Parathyroid adenoma (tissue), 2 donors: ENCODE measurements at regions not wholly inside any gene's neighbourhood (a gene's known extent, or its start where the extent isn't known, plus 50 kb on each side); places are given as distances from the start of the nearest gene placed in this dataset.

Source experiments
- H2AFZ ChIP-seq: fragments of 300-600 bp; sonication (generic); one replicate; pipeline ENCODE4 v1.7.0; 2017; ENCODE audit warnings: antibody characterized with exemption, mild to moderate bottlenecking
- H3K27ac ChIP-seq: fragments of 300-600 bp; sonication (generic); one replicate; pipeline ENCODE4 v1.7.0; 2017
- H3K27me3 ChIP-seq: fragments of 300-600 bp; sonication (generic); one replicate; pipeline ENCODE4 v1.7.0; 2017; ENCODE audit warnings: low read length; ENCODE audit not compliant: control insufficient read depth, insufficient read depth
- H3K36me3 ChIP-seq: fragments of 300-600 bp; sonication (generic); one replicate; pipeline ENCODE4 v1.7.0; 2017; ENCODE audit warnings: low read length; ENCODE audit not compliant: control insufficient read depth, insufficient read depth
- H3K4me1 ChIP-seq: fragments of 300-600 bp; sonication (generic); one replicate; pipeline ENCODE4 v1.7.0; 2017; ENCODE audit warnings: control low read depth
- H3K4me2 ChIP-seq: fragments of 300-600 bp; sonication (generic); one replicate; pipeline ENCODE4 v1.7.0; 2017; ENCODE audit warnings: low read length
- H3K4me3 ChIP-seq: fragments of 300-600 bp; sonication (generic); one replicate; pipeline ENCODE4 v1.7.0; 2017; ENCODE audit warnings: low read depth, low read length
- H3K79me2 ChIP-seq: fragments of 300-600 bp; sonication (generic); one replicate; pipeline ENCODE4 v1.7.0; 2017; ENCODE audit warnings: control low read depth
- H3K9ac ChIP-seq: fragments of 300-600 bp; sonication (generic); one replicate; pipeline ENCODE4 v1.7.0; 2017; ENCODE audit warnings: mild to moderate bottlenecking
- H3K9me3 ChIP-seq: fragments of 300-600 bp; sonication (generic); one replicate; pipeline ENCODE4 v1.7.0; 2017; ENCODE audit warnings: low read length; ENCODE audit not compliant: control insufficient read depth
- CTCF ChIP-seq: fragments of 300-600 bp; sonication (generic); IDR thresholded peaks from one replicate; pipeline ENCODE4 v1.7.0; 2017; ENCODE audit warnings: antibody characterized with exemption, mild to moderate bottlenecking
- donor health status: primary hyperparathyroidism.

GRCh38 chr2:88835726-88836125, 144.3 kb downstream of the RPIA start:
- Histone ChIP-seq H3K36me3 (no peaks in the 10 kb centered on the region), H2AFZ (no peak overlapping the region), H3K4me3 (no peak overlapping the region), H3K79me2 (no peaks in the 10 kb centered on the region), H3K9ac (no peak overlapping the region), H3K4me1 (no peaks in the 10 kb centered on the region), H3K27ac (no peak overlapping the region), H3K27me3 (no peaks in the 10 kb centered on the region), H3K9me3 (no peaks in the 10 kb centered on the region), H3K4me2 (no peak overlapping the region)
- no peak for TF ChIP-seq CTCF

GRCh38 chr2:88836351-88836750, 144.9 kb downstream of the RPIA start:
- H3K4me1 ChIP-seq: no peaks in the 10 kb centered on the region
- no peaks in the 10 kb centered on the region for H3K9me3 ChIP-seq
- H3K9ac ChIP-seq: no peak overlapping the region
- H3K36me3 ChIP-seq: no peaks in the 10 kb centered on the region
- H3K4me3 ChIP-seq: no peak overlapping the region
- TF ChIP-seq CTCF: no peak
- no peak overlapping the region for H3K27ac ChIP-seq
- no peaks in the 10 kb centered on the region for H3K27me3 ChIP-seq
- no peak overlapping the region for H3K4me2 ChIP-seq
- H3K79me2 ChIP-seq: no peaks in the 10 kb centered on the region
- no peak overlapping the region for H2AFZ ChIP-seq

GRCh38 chr2:88837511-88838160, 146.2 kb downstream of the RPIA start:
- Histone ChIP-seq H3K27me3 (no peaks in the 10 kb centered on the region), H2AFZ (no peak overlapping the region), H3K9ac (no peak overlapping the region), H3K9me3 (no peaks in the 10 kb centered on the region), H3K36me3 (no peaks in the 10 kb centered on the region), H3K4me2 (no peak overlapping the region), H3K27ac (no peak overlapping the region), H3K4me1 (no peaks in the 10 kb centered on the region), H3K79me2 (no peaks in the 10 kb centered on the region), H3K4me3 (no peak overlapping the region)
- TF ChIP-seq CTCF: no peak

- H3K9ac ChIP-seq: no peak overlapping the region
- H3K9me3 ChIP-seq: no peaks in the 10 kb centered on the region
- H3K4me3 ChIP-seq: no peak overlapping the region
- no peak overlapping the region for H2AFZ ChIP-seq
- no peak for TF ChIP-seq CTCF
- no peaks in the 10 kb centered on the region for H3K27me3 ChIP-seq
- H3K4me1 ChIP-seq: no peaks in the 10 kb centered on the region
- no peak overlapping the region for H3K4me2 ChIP-seq
- H3K36me3 ChIP-seq: no peaks in the 10 kb centered on the region
- H3K27ac ChIP-seq: no peak overlapping the region
- no peaks in the 10 kb centered on the region for H3K79me2 ChIP-seq
These were observed 146.7 kb downstream of the RPIA start for GRCh38 chr2:88838165-88838635.

GRCh38 chr2:88841224-88841929, 149.9 kb downstream of the RPIA start:
- Histone ChIP-seq H3K9ac (no peak overlapping the region), H2AFZ (no peak overlapping the region), H3K4me2 (no peak overlapping the region), H3K36me3 (no peaks in the 10 kb centered on the region), H3K27me3 (no peaks in the 10 kb centered on the region), H3K27ac (no peak overlapping the region), H3K9me3 (no peaks in the 10 kb centered on the region), H3K4me3 (no peak overlapping the region), H3K4me1 (no peaks in the 10 kb centered on the region), H3K79me2 (no peaks in the 10 kb centered on the region)
- no peak for TF ChIP-seq CTCF
